A549 (cell line): ENCODE measurements at regions not wholly inside any gene's neighbourhood (a gene's known extent, or its start where the extent isn't known, plus 50 kb on each side); places are given as distances from the start of the nearest gene placed in this dataset.

Experiments
- BHLHE40 ChIP-seq: IDR thresholded peaks from 2 replicates; pipeline ENCODE4 v1.6.1; 2012; ENCODE audit warnings: low read depth, low read length, inconsistent platforms
- EP300 ChIP-seq, 2 experiments: fragments of >200 bp; sonication (Bioruptor Twin); formaldehyde crosslinking; IDR thresholded peaks; 2 replicates in 1 of 2; 3 replicates in 1 of 2; pipeline ENCODE4 v1.6.1; 2016 to 2017
- MYC ChIP-seq: IDR thresholded peaks from 2 replicates; pipeline ENCODE4 v1.6.1; 2012; ENCODE audit warnings: mild to moderate bottlenecking, inconsistent platforms, low read length, improper control_type of control experiment, borderline replicate concordance
- NR3C1 ChIP-seq: fragments of >200 bp; sonication (Bioruptor Twin); formaldehyde crosslinking; IDR thresholded peaks from 3 replicates; pipeline ENCODE4 v1.6.1; 2017
- POLR2A ChIP-seq: IDR thresholded peaks from 2 replicates; pipeline ENCODE4 v1.6.1; 2012; ENCODE audit warnings: mild to moderate bottlenecking, low read length
- RAD21 ChIP-seq, 2 experiments: fragments of >200 bp in 1 of 2; sonication (Bioruptor Twin) in 1 of 2; formaldehyde crosslinking in 1 of 2; IDR thresholded peaks in 1 of 2; conservative IDR thresholded peaks in 1 of 2; 2 replicates in 1 of 2; 3 replicates in 1 of 2; pipeline ENCODE4 v1.6.1; 2012 to 2018; ENCODE audit warnings: inconsistent platforms in 1 of 2
- RCOR1 ChIP-seq: fragments of 150-350 bp; IDR thresholded peaks from 2 replicates; pipeline ENCODE4 v1.6.1; 2014; ENCODE audit warnings: antibody characterized with exemption, low read length, low read depth
- RFX5 ChIP-seq: fragments of 450-650 bp; IDR thresholded peaks from 2 replicates; pipeline ENCODE4 v1.7.1; 2014; ENCODE audit warnings: antibody characterized with exemption, mild to moderate bottlenecking, moderate library complexity
- RNF2 ChIP-seq: fragments of 200-600 bp; sonication (generic); IDR thresholded peaks from 2 replicates; pipeline ENCODE4 v1.6.1; 2016; ENCODE audit warnings: low read depth, mild to moderate bottlenecking, antibody characterized with exemption, moderate library complexity, borderline replicate concordance
- SREBF2 ChIP-seq: fragments of 450-650 bp; IDR thresholded peaks from 2 replicates; pipeline ENCODE4 v1.6.1; 2014; ENCODE audit warnings: mild to moderate bottlenecking, moderate library complexity
- TF ChIP-seq, protein P1 (sequence below): fragments of >200 bp; sonication (Bioruptor Twin); formaldehyde crosslinking; IDR thresholded peaks from 3 replicates; pipeline ENCODE4 v1.5.1; 2016
- TF ChIP-seq, protein P2 (sequence below): fragments of 150-350 bp; IDR thresholded peaks from 2 replicates; pipeline ENCODE4 v1.6.1; 2014; ENCODE audit warnings: low read depth, mild to moderate bottlenecking, low read length
- TF ChIP-seq, protein P3 (sequence below): IDR thresholded peaks from 2 replicates; pipeline ENCODE4 v1.6.1; 2012
- TF ChIP-seq, protein P4 (sequence below): fragments of 200-600 bp; sonication (generic); IDR thresholded peaks from 2 replicates; pipeline ENCODE4 v1.6.1; 2016; ENCODE audit warnings: antibody characterized with exemption, mild to moderate bottlenecking, moderate library complexity

- no peak for TF ChIP-seq NR3C1
- TF ChIP-seq, protein P1, sequence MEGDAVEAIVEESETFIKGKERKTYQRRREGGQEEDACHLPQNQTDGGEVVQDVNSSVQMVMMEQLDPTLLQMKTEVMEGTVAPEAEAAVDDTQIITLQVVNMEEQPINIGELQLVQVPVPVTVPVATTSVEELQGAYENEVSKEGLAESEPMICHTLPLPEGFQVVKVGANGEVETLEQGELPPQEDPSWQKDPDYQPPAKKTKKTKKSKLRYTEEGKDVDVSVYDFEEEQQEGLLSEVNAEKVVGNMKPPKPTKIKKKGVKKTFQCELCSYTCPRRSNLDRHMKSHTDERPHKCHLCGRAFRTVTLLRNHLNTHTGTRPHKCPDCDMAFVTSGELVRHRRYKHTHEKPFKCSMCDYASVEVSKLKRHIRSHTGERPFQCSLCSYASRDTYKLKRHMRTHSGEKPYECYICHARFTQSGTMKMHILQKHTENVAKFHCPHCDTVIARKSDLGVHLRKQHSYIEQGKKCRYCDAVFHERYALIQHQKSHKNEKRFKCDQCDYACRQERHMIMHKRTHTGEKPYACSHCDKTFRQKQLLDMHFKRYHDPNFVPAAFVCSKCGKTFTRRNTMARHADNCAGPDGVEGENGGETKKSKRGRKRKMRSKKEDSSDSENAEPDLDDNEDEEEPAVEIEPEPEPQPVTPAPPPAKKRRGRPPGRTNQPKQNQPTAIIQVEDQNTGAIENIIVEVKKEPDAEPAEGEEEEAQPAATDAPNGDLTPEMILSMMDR, result no peak
- TF ChIP-seq BHLHE40, result no peak
- TF ChIP-seq, protein P2, sequence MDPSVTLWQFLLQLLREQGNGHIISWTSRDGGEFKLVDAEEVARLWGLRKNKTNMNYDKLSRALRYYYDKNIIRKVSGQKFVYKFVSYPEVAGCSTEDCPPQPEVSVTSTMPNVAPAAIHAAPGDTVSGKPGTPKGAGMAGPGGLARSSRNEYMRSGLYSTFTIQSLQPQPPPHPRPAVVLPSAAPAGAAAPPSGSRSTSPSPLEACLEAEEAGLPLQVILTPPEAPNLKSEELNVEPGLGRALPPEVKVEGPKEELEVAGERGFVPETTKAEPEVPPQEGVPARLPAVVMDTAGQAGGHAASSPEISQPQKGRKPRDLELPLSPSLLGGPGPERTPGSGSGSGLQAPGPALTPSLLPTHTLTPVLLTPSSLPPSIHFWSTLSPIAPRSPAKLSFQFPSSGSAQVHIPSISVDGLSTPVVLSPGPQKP, result no peak
- TF ChIP-seq, protein P3, sequence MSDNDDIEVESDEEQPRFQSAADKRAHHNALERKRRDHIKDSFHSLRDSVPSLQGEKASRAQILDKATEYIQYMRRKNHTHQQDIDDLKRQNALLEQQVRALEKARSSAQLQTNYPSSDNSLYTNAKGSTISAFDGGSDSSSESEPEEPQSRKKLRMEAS, result no peak
- no peak for TF ChIP-seq RFX5
- TF ChIP-seq, protein P4, sequence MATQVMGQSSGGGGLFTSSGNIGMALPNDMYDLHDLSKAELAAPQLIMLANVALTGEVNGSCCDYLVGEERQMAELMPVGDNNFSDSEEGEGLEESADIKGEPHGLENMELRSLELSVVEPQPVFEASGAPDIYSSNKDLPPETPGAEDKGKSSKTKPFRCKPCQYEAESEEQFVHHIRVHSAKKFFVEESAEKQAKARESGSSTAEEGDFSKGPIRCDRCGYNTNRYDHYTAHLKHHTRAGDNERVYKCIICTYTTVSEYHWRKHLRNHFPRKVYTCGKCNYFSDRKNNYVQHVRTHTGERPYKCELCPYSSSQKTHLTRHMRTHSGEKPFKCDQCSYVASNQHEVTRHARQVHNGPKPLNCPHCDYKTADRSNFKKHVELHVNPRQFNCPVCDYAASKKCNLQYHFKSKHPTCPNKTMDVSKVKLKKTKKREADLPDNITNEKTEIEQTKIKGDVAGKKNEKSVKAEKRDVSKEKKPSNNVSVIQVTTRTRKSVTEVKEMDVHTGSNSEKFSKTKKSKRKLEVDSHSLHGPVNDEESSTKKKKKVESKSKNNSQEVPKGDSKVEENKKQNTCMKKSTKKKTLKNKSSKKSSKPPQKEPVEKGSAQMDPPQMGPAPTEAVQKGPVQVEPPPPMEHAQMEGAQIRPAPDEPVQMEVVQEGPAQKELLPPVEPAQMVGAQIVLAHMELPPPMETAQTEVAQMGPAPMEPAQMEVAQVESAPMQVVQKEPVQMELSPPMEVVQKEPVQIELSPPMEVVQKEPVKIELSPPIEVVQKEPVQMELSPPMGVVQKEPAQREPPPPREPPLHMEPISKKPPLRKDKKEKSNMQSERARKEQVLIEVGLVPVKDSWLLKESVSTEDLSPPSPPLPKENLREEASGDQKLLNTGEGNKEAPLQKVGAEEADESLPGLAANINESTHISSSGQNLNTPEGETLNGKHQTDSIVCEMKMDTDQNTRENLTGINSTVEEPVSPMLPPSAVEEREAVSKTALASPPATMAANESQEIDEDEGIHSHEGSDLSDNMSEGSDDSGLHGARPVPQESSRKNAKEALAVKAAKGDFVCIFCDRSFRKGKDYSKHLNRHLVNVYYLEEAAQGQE, result no peak
- TF ChIP-seq SREBF2, result no peak
- TF ChIP-seq RCOR1, result no peak
- TF ChIP-seq EP300 (IDR thresholded peaks at IDR 0.05), result no peak
- TF ChIP-seq RNF2, result no peak
- TF ChIP-seq POLR2A, result no peak
- no peak for TF ChIP-seq RAD21 (conservative IDR thresholded peaks at IDR 0.05 in 1 of 2, IDR thresholded peaks at IDR 0.05 in 1 of 2)
- TF ChIP-seq MYC, result no peak
Observed at GRCh38 chr21:27715131-27715530, 748.2 kb upstream of the ADAMTS5 start.
